Suprapubic skin (tissue), 4 donors: ENCODE measurements at regions not wholly inside any gene's neighbourhood (a gene's known extent, or its start where the extent isn't known, plus 50 kb on each side); places are given as distances from the start of the nearest gene placed in this dataset.

Source experiments
- DNase-seq, 2 donors: peaks; one replicate each; pipeline ENCODE4 v3.0.0-alpha.2; 2019; ENCODE audit warnings: low spot score in 2 of 2
- H3K27ac ChIP-seq: fragments of 200-600 bp; sonication (generic); one replicate; pipeline ENCODE4 v1.5.1; 2019
- H3K27me3 ChIP-seq: fragments of 200-600 bp; sonication (generic); one replicate; pipeline ENCODE4 v1.5.1; 2019
- H3K36me3 ChIP-seq: fragments of 200-600 bp; sonication (generic); one replicate; pipeline ENCODE4 v1.5.1; 2019
- H3K4me1 ChIP-seq: fragments of 200-600 bp; sonication (generic); one replicate; pipeline ENCODE4 v1.5.1; 2019
- H3K4me3 ChIP-seq: fragments of 200-600 bp; sonication (generic); one replicate; pipeline ENCODE4 v1.5.1; 2019; ENCODE audit warnings: mild to moderate bottlenecking
- H3K9me3 ChIP-seq: fragments of 200-600 bp; sonication (generic); one replicate; pipeline ENCODE4 v1.5.1; 2019
- EP300 ChIP-seq: sonication (generic); formaldehyde crosslinking; IDR thresholded peaks from one replicate; pipeline ENCODE4 v1.6.1; 2017; ENCODE audit warnings: antibody characterized with exemption
- POLR2A ChIP-seq, 2 donors: fragments of 450-650 bp; IDR thresholded peaks; one replicate each; pipeline ENCODE4 v1.6.1; 2017; ENCODE audit warnings: antibody characterized with exemption in 2 of 2, mild to moderate bottlenecking in 2 of 2, moderate library complexity in 2 of 2
- POLR2AphosphoS5 ChIP-seq, 3 donors: sonication (generic); formaldehyde crosslinking; IDR thresholded peaks; one replicate each; pipeline ENCODE4 v1.6.1; 2017; ENCODE audit warnings: antibody characterized with exemption in 3 of 3
- WGBS: methylation state at CpG from one replicate; pipeline ENCODE4 v1.1.5; 2018; 5-methylcytosine and 5-hydroxymethylcytosine counted together
- TF ChIP-seq, protein P1 (sequence below), 2 donors: fragments of 200-600 bp in 1 of 2; fragments of 450-650 bp in 1 of 2; sonication (generic) in 1 of 2; IDR thresholded peaks; one replicate each; pipeline ENCODE4 v1.5.1; 2016 to 2019; ENCODE audit warnings: antibody characterized with exemption in 2 of 2, mild to moderate bottlenecking in 1 of 2, moderate library complexity in 1 of 2

- Histone ChIP-seq H3K27ac (no peak overlapping the region), H3K4me1 (no peaks in the 10 kb centered on the region), H3K4me3 (no peak overlapping the region), H3K27me3 (no peaks in the 10 kb centered on the region), H3K36me3 (no peaks in the 10 kb centered on the region), H3K9me3 (no peaks in the 10 kb centered on the region)
- DNase-seq, result no peak
- 60% methylated on average over 6 of the region's 6 CpGs for WGBS
- TF ChIP-seq POLR2AphosphoS5 (IDR thresholded peaks at IDR 0.05), result no peak
- no peak for TF ChIP-seq EP300
Measured at GRCh38 chr10:9898633-9899395, 1118.9 kb upstream of the CELF2 start.

DNA sequence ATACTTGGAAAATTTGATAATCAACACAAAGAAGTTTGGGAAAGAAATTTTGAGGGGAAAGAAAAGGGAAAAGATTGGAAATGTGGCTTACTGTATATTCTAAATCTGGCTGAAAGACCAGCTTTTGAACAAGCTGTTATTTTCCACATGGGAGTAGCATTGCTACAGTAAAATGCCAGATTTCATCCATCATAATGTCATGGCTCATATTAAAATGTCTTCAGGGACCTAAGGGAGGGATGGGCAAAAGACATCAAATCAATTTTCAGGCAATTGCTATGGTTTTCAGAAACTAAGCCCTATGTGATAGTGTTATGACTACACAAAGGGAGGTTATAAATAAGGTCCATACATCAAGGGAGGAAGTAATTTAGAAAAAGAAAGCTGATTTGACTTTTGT lies 1116.9 kb upstream of the CELF2 start:
- no peak for TF ChIP-seq EP300
- Histone ChIP-seq H3K27ac (no peak overlapping the region), H3K27me3 (no peaks in the 10 kb centered on the region), H3K4me1 (no peaks in the 10 kb centered on the region), H3K4me3 (no peak overlapping the region), H3K36me3 (no peaks in the 10 kb centered on the region), H3K9me3 (no peaks in the 10 kb centered on the region)
- no peak for DNase-seq

DNA sequence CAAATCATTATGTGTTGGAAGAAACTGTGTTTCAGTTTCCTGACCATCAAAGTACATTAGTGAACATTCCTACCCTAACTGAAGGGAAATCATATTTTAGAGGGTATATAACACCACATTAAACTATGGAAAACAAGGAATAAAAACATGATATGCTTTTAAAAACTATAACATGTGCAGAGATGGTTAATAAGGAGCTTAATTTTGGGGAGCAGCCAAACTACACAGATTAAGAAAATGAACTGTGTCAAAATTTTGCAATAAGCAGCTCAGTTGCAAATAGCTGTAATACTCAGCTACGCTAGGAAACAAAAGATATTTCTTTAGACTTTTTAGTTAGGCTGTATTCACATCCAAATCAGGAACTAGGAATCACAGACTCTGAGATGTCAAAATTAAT lies 1115.7 kb upstream of the CELF2 start:
- Histone ChIP-seq H3K9me3 (peaks cover 4% of the 10 kb centered on the region), H3K36me3 (no peaks in the 10 kb centered on the region), H3K4me3 (no peak overlapping the region), H3K27ac (no peak overlapping the region), H3K4me1 (no peaks in the 10 kb centered on the region), H3K27me3 (no peaks in the 10 kb centered on the region)
- WGBS, result 46% methylated on average over 1 of the region's 1 CpG
- no peak for DNase-seq
- TF ChIP-seq, protein P1, sequence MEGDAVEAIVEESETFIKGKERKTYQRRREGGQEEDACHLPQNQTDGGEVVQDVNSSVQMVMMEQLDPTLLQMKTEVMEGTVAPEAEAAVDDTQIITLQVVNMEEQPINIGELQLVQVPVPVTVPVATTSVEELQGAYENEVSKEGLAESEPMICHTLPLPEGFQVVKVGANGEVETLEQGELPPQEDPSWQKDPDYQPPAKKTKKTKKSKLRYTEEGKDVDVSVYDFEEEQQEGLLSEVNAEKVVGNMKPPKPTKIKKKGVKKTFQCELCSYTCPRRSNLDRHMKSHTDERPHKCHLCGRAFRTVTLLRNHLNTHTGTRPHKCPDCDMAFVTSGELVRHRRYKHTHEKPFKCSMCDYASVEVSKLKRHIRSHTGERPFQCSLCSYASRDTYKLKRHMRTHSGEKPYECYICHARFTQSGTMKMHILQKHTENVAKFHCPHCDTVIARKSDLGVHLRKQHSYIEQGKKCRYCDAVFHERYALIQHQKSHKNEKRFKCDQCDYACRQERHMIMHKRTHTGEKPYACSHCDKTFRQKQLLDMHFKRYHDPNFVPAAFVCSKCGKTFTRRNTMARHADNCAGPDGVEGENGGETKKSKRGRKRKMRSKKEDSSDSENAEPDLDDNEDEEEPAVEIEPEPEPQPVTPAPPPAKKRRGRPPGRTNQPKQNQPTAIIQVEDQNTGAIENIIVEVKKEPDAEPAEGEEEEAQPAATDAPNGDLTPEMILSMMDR (IDR thresholded peaks at IDR 0.05), result no peak
- no peak for TF ChIP-seq POLR2AphosphoS5 (IDR thresholded peaks at IDR 0.05)
- TF ChIP-seq POLR2A (IDR thresholded peaks at IDR 0.05), result no peak
- TF ChIP-seq EP300, result no peak

DNA sequence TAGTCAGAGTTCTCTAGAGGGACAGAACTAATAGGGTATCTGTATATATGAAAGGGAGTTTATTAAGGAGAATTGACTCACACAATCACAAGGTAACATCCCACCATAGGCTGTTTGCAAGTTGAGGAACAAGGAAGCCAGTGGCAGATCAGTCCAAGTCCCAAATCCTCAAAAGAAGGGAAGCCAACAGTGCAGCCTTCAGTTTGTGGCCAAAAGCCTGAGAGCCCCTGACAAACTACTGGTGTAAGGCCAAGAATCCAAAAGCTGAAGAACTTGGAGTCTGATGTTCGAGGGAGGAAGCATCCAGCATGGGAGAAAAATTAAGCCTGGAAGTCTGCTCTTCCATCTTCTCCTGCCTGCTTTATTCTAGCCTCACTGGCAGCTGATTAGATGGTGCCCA lies 1107.2 kb upstream of the CELF2 start:
- DNase-seq, result no peak
- 72% methylated on average over 1 of the region's 1 CpG for WGBS
- Histone ChIP-seq H3K4me3 (no peak overlapping the region), H3K36me3 (no peaks in the 10 kb centered on the region), H3K9me3 (peaks cover 10% of the 10 kb centered on the region), H3K4me1 (no peaks in the 10 kb centered on the region), H3K27ac (no peak overlapping the region), H3K27me3 (no peaks in the 10 kb centered on the region)
- TF ChIP-seq POLR2AphosphoS5 (IDR thresholded peaks at IDR 0.05), result no peak
- TF ChIP-seq EP300, result no peak
- no peak for TF ChIP-seq POLR2A (IDR thresholded peaks at IDR 0.05)
- TF ChIP-seq, protein P1 (IDR thresholded peaks at IDR 0.05), result no peak

DNA sequence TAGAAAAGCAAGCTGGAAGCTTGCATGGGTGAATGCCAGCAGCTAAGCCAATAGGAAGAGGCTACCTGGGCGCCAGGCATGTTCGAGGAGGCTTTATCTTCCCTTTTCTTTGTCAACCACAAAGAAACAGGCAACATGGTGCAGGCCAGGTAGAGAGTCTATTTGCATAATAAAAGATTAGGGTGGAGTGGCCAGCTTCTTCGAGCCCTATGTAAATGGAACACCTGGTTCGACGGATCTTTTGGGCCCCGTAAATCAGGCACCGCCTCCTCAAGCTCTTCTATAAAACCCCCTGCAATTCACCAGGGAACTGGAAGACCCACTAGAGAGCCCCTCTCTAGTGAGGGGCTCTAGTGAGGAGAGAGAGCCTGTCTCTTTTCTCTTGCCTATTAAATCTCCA lies 1106.2 kb upstream of the CELF2 start:
- TF ChIP-seq EP300 (no peak), POLR2AphosphoS5 (IDR thresholded peaks at IDR 0.05) (no peak), POLR2A (IDR thresholded peaks at IDR 0.05) (no peak)
- TF ChIP-seq, protein P1 (IDR thresholded peaks at IDR 0.05), result no peak
- H3K4me3 ChIP-seq, result no peak overlapping the region
- no peaks in the 10 kb centered on the region for H3K36me3 ChIP-seq
- no peak overlapping the region for H3K27ac ChIP-seq
- WGBS, result 73% methylated on average over 7 of the region's 7 CpGs
- no peaks in the 10 kb centered on the region for H3K27me3 ChIP-seq
- DNase-seq, result no peak
- H3K4me1 ChIP-seq, result no peaks in the 10 kb centered on the region
- H3K9me3 ChIP-seq, result peaks cover 7% of the 10 kb centered on the region

GRCh38 chr10:9913876-9914514 lies 1103.7 kb upstream of the CELF2 start:
- Histone ChIP-seq H3K27ac (no peak overlapping the region), H3K36me3 (no peaks in the 10 kb centered on the region), H3K4me3 (no peak overlapping the region), H3K9me3 (no peaks in the 10 kb centered on the region), H3K4me1 (no peaks in the 10 kb centered on the region), H3K27me3 (no peaks in the 10 kb centered on the region)
- DNase-seq, result no peak
- 69% methylated on average over 5 of the region's 5 CpGs for WGBS
- no peak for TF ChIP-seq POLR2A (IDR thresholded peaks at IDR 0.05)
- TF ChIP-seq, protein P1 (IDR thresholded peaks at IDR 0.05), result no peak
